GM23338 (cell line): ENCODE measurements at regions not wholly inside any gene's neighbourhood (a gene's known extent, or its start where the extent isn't known, plus 50 kb on each side); places are given as distances from the start of the nearest gene placed in this dataset.

Experiments used
- ATAC-seq: fragments of 200-7000 bp; cut with Tn5 transposase; 3 replicates; pipeline ENCODE4 v1.9.1; 2020
- DNase-seq: peaks from one replicate; pipeline ENCODE4 v3.0.0-alpha.2; 2015; ENCODE audit warnings: low spot score
- H2AFZ ChIP-seq: fragments of 200-600 bp; sonication (generic); 2 replicates; pipeline ENCODE4 v1.8.0; 2016; ENCODE audit warnings: antibody characterized with exemption, mild to moderate bottlenecking, moderate library complexity
- H3F3A ChIP-seq: fragments of 200-600 bp; sonication (generic); replicated peaks from 2 replicates; pipeline ENCODE4 v1.8.0; 2017; ENCODE audit warnings: antibody characterized with exemption, mixed run types, low read depth
- H3K27ac ChIP-seq: fragments of 200-600 bp; sonication (generic); 2 replicates; pipeline ENCODE4 v1.6.1; 2016; ENCODE audit warnings: low read depth
- H3K27me3 ChIP-seq: fragments of 200-600 bp; sonication (generic); 2 replicates; pipeline ENCODE4 v1.8.0; 2016; ENCODE audit warnings: mild to moderate bottlenecking, mixed run types, moderate library complexity; ENCODE audit not compliant: insufficient read depth
- H3K36me3 ChIP-seq: fragments of 200-600 bp; sonication (generic); 2 replicates; pipeline ENCODE4 v1.8.0; 2016; ENCODE audit warnings: mild to moderate bottlenecking; ENCODE audit not compliant: insufficient read depth
- H3K4me1 ChIP-seq: fragments of 200-600 bp; sonication (generic); 2 replicates; pipeline ENCODE4 v1.8.0; 2016; ENCODE audit warnings: mild to moderate bottlenecking, moderate library complexity; ENCODE audit not compliant: insufficient read depth
- H3K4me2 ChIP-seq: fragments of 200-600 bp; sonication (generic); 2 replicates; pipeline ENCODE4 v1.7.1; 2017; ENCODE audit warnings: mixed run types
- H3K4me3 ChIP-seq: fragments of 200-600 bp; sonication (generic); 2 replicates; pipeline ENCODE4 v1.6.1; 2016; ENCODE audit warnings: mixed run types
- H3K79me2 ChIP-seq: fragments of 200-600 bp; sonication (generic); replicated peaks from 2 replicates; pipeline ENCODE4 v1.8.0; 2017; ENCODE audit warnings: mild to moderate bottlenecking; ENCODE audit not compliant: insufficient read depth
- H3K9me2 ChIP-seq: fragments of 200-600 bp; sonication (generic); 2 replicates; pipeline ENCODE4 v1.8.0; 2017; ENCODE audit not compliant: insufficient read depth
- H4K20me1 ChIP-seq: fragments of 200-600 bp; sonication (generic); replicated peaks from 2 replicates; pipeline ENCODE4 v1.8.0; 2017; ENCODE audit warnings: mild to moderate bottlenecking; ENCODE audit not compliant: insufficient read depth
- H3K27ac Mint-ChIP-seq: 2 replicates; pipeline ENCODE4 v1.8.0; 2020; ENCODE audit warnings: inconsistent platforms, mild to moderate bottlenecking, moderate library complexity, mixed read lengths
- H3K27me3 Mint-ChIP-seq: 3 replicates; pipeline ENCODE4 v1.8.0; 2022; ENCODE audit warnings: low read depth, mild to moderate bottlenecking, moderate library complexity, mixed read lengths, inconsistent platforms; ENCODE audit not compliant: insufficient read depth, poor library complexity
- H3K36me3 Mint-ChIP-seq: 3 replicates; pipeline ENCODE4 v1.8.0; 2021; ENCODE audit warnings: low read depth, mild to moderate bottlenecking, inconsistent platforms, moderate library complexity, mixed read lengths
- H3K4me1 Mint-ChIP-seq: 3 replicates; pipeline ENCODE4 v1.8.0; 2020; ENCODE audit warnings: mild to moderate bottlenecking, inconsistent platforms, mixed read lengths
- H3K4me3 Mint-ChIP-seq: 3 replicates; pipeline ENCODE4 v1.8.0; 2021; ENCODE audit warnings: moderate library complexity, mild to moderate bottlenecking, inconsistent platforms, mixed read lengths
- H3K9me3 Mint-ChIP-seq: 3 replicates; pipeline ENCODE4 v1.8.0; 2020; ENCODE audit warnings: moderate library complexity, mild to moderate bottlenecking, inconsistent platforms, mixed read lengths
- CREB1 ChIP-seq: fragments of 250-450 bp; sonication (Bioruptor Pico); IDR thresholded peaks from 2 replicates; pipeline ENCODE4 v1.5.0; 2020; ENCODE audit warnings: low read depth, mild to moderate bottlenecking, moderate library complexity
- EZH2 ChIP-seq: fragments of 200-600 bp; sonication (generic); IDR thresholded peaks from one replicate; pipeline ENCODE4 v1.8.0; 2017; ENCODE audit warnings: antibody characterized with exemption, mild to moderate bottlenecking, low read depth; ENCODE audit not compliant: unreplicated experiment
- EZH2phosphoT487 ChIP-seq: fragments of 200-600 bp; sonication (generic); IDR thresholded peaks from one replicate; pipeline ENCODE4 v1.8.1; 2018; ENCODE audit warnings: antibody characterized with exemption; ENCODE audit not compliant: unreplicated experiment
- JUNB ChIP-seq: IDR thresholded peaks from one replicate; pipeline ENCODE4 v1.6.1; 2016; ENCODE audit warnings: antibody characterized with exemption; ENCODE audit not compliant: unreplicated experiment
- NANOG ChIP-seq: IDR thresholded peaks from 2 replicates; pipeline ENCODE4 v1.6.1; 2016; ENCODE audit warnings: antibody characterized with exemption, borderline replicate concordance
- POLR2AphosphoS5 ChIP-seq: IDR thresholded peaks from 2 replicates; pipeline ENCODE4 v1.6.1; 2016; ENCODE audit warnings: antibody characterized with exemption, low read depth
- STAT1 ChIP-seq: IDR thresholded peaks from one replicate; pipeline ENCODE4 v1.6.1; 2016; ENCODE audit warnings: antibody characterized with exemption; ENCODE audit not compliant: unreplicated experiment
- ZNF114 ChIP-seq: fragments of 250-450 bp; sonication (Bioruptor Pico); IDR thresholded peaks from 2 replicates; pipeline ENCODE4 v1.5.0; 2020; ENCODE audit warnings: mild to moderate bottlenecking, moderate library complexity
- ZNF331 ChIP-seq: fragments of 250-450 bp; sonication (Bioruptor Pico); IDR thresholded peaks from 2 replicates; pipeline ENCODE4 v1.5.0; 2020; ENCODE audit warnings: low read depth, mild to moderate bottlenecking, moderate library complexity
- TF ChIP-seq, protein P1 (sequence below): IDR thresholded peaks from 2 replicates; pipeline ENCODE4 v1.6.1; 2016; ENCODE audit warnings: antibody characterized with exemption
- TF ChIP-seq, protein P2 (sequence below): IDR thresholded peaks from one replicate; pipeline ENCODE4 v1.6.1; 2018; ENCODE audit warnings: antibody characterized with exemption; ENCODE audit not compliant: unreplicated experiment
- TF ChIP-seq, protein P3 (sequence below): fragments of 250-450 bp; sonication (Bioruptor Pico); IDR thresholded peaks from 2 replicates; pipeline ENCODE4 v1.5.0; 2020; ENCODE audit warnings: mild to moderate bottlenecking, moderate library complexity
- TF ChIP-seq, protein P4 (sequence below), 2 experiments: fragments of 200-600 bp in 1 of 2; sonication (generic) in 1 of 2; conservative IDR thresholded peaks; 2 replicates each; pipeline versions ENCODE4 v1.5.1 to v1.6.1; 2016 to 2017; ENCODE audit warnings: antibody characterized with exemption in 2 of 2, low read depth in 2 of 2, mild to moderate bottlenecking in 2 of 2, moderate library complexity in 1 of 2

DNA sequence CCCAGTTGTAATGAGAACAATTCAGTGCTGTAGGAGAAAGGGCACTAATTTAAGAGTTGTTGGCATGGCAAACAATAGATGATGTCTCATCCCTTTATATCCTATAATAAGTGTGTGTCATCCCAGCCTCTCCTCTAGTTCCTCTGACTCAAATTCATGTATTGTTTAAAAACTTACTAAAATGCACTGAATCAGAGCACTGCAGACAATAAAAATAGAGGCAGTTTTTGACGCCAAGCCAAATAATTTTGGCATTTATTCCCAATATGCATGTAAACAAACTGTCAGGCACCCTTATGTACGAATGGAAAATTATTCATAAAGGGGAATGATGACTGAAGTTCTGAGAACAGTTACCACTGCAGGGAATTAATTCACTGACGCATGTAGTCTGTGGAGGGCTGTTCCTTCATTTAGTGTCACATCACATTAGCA is 57.9 kb upstream of the TMX1 start:
- Mint-ChIP-seq H3K4me3 (no peak overlapping the region), H3K27ac (no peak overlapping the region), H3K27me3 (no peaks in the 10 kb centered on the region), H3K4me1 (peaks cover 6% of the 10 kb centered on the region; the same call in 2 of the 3 replicates), H3K9me3 (no peaks in the 10 kb centered on the region), H3K36me3 (no peaks in the 10 kb centered on the region)
- H3K36me3 ChIP-seq: no peaks in the 10 kb centered on the region
- H3K4me1 ChIP-seq: peaks cover 3% of the 10 kb centered on the region; the same call in 1 of the 2 replicates
- no peaks in the 10 kb centered on the region for H4K20me1 ChIP-seq
- H3K9me2 ChIP-seq: peaks cover 4% of the 10 kb centered on the region; the same call in 1 of the 2 replicates
- DNase-seq (no peak), ATAC-seq (no peak)
- no peak overlapping the region for H2AFZ ChIP-seq
- no peaks in the 10 kb centered on the region for H3F3A ChIP-seq
- H3K27ac ChIP-seq: no peak overlapping the region
- H3K4me3 ChIP-seq: no peak overlapping the region
- no peaks in the 10 kb centered on the region for H3K27me3 ChIP-seq
- no peak overlapping the region for H3K4me2 ChIP-seq
- TF ChIP-seq, protein P1, sequence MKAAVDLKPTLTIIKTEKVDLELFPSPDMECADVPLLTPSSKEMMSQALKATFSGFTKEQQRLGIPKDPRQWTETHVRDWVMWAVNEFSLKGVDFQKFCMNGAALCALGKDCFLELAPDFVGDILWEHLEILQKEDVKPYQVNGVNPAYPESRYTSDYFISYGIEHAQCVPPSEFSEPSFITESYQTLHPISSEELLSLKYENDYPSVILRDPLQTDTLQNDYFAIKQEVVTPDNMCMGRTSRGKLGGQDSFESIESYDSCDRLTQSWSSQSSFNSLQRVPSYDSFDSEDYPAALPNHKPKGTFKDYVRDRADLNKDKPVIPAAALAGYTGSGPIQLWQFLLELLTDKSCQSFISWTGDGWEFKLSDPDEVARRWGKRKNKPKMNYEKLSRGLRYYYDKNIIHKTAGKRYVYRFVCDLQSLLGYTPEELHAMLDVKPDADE: no peak
- TF ChIP-seq POLR2AphosphoS5 (no peak), ZNF331 (CRISPR knock-in tag) (no peak), EZH2 (no peak), JUNB (no peak), ZNF114 (CRISPR knock-in tag) (no peak), CREB1 (CRISPR knock-in tag) (no peak), NANOG (no peak), STAT1 (no peak), EZH2phosphoT487 (no peak)
- TF ChIP-seq, protein P2, sequence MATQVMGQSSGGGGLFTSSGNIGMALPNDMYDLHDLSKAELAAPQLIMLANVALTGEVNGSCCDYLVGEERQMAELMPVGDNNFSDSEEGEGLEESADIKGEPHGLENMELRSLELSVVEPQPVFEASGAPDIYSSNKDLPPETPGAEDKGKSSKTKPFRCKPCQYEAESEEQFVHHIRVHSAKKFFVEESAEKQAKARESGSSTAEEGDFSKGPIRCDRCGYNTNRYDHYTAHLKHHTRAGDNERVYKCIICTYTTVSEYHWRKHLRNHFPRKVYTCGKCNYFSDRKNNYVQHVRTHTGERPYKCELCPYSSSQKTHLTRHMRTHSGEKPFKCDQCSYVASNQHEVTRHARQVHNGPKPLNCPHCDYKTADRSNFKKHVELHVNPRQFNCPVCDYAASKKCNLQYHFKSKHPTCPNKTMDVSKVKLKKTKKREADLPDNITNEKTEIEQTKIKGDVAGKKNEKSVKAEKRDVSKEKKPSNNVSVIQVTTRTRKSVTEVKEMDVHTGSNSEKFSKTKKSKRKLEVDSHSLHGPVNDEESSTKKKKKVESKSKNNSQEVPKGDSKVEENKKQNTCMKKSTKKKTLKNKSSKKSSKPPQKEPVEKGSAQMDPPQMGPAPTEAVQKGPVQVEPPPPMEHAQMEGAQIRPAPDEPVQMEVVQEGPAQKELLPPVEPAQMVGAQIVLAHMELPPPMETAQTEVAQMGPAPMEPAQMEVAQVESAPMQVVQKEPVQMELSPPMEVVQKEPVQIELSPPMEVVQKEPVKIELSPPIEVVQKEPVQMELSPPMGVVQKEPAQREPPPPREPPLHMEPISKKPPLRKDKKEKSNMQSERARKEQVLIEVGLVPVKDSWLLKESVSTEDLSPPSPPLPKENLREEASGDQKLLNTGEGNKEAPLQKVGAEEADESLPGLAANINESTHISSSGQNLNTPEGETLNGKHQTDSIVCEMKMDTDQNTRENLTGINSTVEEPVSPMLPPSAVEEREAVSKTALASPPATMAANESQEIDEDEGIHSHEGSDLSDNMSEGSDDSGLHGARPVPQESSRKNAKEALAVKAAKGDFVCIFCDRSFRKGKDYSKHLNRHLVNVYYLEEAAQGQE: no peak
- TF ChIP-seq, protein P3, sequence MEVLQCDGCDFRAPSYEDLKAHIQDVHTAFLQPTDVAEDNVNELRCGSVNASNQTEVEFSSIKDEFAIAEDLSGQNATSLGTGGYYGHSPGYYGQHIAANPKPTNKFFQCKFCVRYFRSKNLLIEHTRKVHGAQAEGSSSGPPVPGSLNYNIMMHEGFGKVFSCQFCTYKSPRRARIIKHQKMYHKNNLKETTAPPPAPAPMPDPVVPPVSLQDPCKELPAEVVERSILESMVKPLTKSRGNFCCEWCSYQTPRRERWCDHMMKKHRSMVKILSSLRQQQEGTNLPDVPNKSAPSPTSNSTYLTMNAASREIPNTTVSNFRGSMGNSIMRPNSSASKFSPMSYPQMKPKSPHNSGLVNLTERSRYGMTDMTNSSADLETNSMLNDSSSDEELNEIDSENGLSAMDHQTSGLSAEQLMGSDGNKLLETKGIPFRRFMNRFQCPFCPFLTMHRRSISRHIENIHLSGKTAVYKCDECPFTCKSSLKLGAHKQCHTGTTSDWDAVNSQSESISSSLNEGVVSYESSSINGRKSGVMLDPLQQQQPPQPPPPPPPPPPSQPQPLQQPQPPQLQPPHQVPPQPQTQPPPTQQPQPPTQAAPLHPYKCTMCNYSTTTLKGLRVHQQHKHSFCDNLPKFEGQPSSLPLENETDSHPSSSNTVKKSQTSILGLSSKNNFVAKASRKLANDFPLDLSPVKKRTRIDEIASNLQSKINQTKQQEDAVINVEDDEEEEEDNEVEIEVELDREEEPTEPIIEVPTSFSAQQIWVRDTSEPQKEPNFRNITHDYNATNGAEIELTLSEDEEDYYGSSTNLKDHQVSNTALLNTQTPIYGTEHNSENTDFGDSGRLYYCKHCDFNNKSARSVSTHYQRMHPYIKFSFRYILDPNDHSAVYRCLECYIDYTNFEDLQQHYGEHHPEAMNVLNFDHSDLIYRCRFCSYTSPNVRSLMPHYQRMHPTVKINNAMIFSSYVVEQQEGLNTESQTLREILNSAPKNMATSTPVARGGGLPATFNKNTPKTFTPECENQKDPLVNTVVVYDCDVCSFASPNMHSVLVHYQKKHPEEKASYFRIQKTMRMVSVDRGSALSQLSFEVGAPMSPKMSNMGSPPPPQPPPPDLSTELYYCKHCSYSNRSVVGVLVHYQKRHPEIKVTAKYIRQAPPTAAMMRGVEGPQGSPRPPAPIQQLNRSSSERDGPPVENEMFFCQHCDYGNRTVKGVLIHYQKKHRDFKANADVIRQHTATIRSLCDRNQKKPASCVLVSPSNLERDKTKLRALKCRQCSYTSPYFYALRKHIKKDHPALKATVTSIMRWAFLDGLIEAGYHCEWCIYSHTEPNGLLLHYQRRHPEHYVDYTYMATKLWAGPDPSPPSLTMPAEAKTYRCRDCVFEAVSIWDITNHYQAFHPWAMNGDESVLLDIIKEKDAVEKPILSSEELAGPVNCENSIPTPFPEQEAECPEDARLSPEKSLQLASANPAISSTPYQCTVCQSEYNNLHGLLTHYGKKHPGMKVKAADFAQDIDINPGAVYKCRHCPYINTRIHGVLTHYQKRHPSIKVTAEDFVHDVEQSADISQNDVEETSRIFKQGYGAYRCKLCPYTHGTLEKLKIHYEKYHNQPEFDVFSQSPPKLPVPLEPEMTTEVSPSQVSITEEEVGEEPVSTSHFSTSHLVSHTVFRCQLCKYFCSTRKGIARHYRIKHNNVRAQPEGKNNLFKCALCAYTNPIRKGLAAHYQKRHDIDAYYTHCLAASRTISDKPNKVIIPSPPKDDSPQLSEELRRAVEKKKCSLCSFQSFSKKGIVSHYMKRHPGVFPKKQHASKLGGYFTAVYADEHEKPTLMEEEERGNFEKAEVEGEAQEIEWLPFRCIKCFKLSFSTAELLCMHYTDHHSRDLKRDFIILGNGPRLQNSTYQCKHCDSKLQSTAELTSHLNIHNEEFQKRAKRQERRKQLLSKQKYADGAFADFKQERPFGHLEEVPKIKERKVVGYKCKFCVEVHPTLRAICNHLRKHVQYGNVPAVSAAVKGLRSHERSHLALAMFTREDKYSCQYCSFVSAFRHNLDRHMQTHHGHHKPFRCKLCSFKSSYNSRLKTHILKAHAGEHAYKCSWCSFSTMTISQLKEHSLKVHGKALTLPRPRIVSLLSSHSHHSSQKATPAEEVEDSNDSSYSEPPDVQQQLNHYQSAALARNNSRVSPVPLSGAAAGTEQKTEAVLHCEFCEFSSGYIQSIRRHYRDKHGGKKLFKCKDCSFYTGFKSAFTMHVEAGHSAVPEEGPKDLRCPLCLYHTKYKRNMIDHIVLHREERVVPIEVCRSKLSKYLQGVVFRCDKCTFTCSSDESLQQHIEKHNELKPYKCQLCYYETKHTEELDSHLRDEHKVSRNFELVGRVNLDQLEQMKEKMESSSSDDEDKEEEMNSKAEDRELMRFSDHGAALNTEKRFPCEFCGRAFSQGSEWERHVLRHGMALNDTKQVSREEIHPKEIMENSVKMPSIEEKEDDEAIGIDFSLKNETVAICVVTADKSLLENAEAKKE (CRISPR knock-in tag): no peak
- TF ChIP-seq, protein P4, sequence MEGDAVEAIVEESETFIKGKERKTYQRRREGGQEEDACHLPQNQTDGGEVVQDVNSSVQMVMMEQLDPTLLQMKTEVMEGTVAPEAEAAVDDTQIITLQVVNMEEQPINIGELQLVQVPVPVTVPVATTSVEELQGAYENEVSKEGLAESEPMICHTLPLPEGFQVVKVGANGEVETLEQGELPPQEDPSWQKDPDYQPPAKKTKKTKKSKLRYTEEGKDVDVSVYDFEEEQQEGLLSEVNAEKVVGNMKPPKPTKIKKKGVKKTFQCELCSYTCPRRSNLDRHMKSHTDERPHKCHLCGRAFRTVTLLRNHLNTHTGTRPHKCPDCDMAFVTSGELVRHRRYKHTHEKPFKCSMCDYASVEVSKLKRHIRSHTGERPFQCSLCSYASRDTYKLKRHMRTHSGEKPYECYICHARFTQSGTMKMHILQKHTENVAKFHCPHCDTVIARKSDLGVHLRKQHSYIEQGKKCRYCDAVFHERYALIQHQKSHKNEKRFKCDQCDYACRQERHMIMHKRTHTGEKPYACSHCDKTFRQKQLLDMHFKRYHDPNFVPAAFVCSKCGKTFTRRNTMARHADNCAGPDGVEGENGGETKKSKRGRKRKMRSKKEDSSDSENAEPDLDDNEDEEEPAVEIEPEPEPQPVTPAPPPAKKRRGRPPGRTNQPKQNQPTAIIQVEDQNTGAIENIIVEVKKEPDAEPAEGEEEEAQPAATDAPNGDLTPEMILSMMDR (conservative IDR thresholded peaks at IDR 0.05; ENCODE audit: low read depth in 2 of 2): no peak
- no peaks in the 10 kb centered on the region for H3K79me2 ChIP-seq
